AG04450 (cell line): ENCODE measurements at regions not wholly inside any gene's neighbourhood (a gene's known extent, or its start where the extent isn't known, plus 50 kb on each side); places are given as distances from the start of the nearest gene placed in this dataset.
A peak's percentile ranks its signal among the peaks of the same experiment; 100 is the strongest.

Source experiments
- CTCF ChIA-PET: fragments of 300-600, 350-600 bp; formaldehyde crosslinking; extraction: SDS; loops from one replicate; lab custom pipeline; 2022; ENCODE audit warnings: antibody characterized with exemption, inconsistent platforms; lab: Charles Lee
- POLR2A ChIA-PET: fragments of 350-600 bp; formaldehyde crosslinking; extraction: SDS; loops from one replicate; lab custom pipeline; 2021; ENCODE audit warnings: antibody characterized with exemption, inconsistent platforms; lab: Yijun Ruan, JAX
- DNase-seq: peaks from one replicate; pipeline ENCODE4 v3.0.0-alpha.2; 2011; ENCODE audit warnings: low read depth, low spot score
- H3K27ac ChIP-seq: one replicate; pipeline ENCODE4 v1.5.1; 2012; ENCODE audit warnings: low read depth, low read length, control low read depth
- H3K27me3 ChIP-seq: one replicate; pipeline ENCODE4 v1.6.0; 2012; ENCODE audit warnings: low read length; ENCODE audit not compliant: control insufficient read depth, insufficient read depth
- H3K4me3 ChIP-seq: 2 replicates; pipeline ENCODE4 v1.5.1; 2011; ENCODE audit warnings: mild to moderate bottlenecking, low read depth, low read length, control low read depth
- H3K9me3 ChIP-seq: 2 replicates; pipeline ENCODE4 v1.5.1; 2012; ENCODE audit warnings: low read length; ENCODE audit not compliant: control insufficient read depth, insufficient read depth
- TF ChIP-seq, protein P1 (sequence below): IDR thresholded peaks from 2 replicates; pipeline ENCODE4 v1.5.1; 2011; ENCODE audit warnings: low read depth, low read length, control low read depth, inconsistent platforms

DNA sequence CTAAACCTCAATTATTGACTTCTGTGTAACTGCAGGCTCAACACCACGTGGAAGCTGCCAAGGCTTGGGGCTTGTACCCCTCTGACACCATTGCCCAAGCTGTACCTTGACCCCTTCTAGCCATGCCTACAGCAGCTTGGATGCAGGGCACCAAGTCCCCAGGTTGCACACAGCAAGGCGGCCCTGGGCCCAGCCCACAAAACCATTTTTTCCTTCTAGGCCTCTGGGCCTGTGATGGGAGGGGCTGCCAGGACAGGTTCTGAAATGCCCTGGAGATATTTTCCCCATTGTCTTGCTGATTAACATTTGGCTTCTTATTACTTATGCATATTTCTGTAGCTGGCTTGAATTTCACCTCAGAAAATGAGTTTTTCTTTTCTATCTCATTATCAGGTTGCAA is 610.0 kb upstream of the LRRN3 start:
- H3K9me3 ChIP-seq, result peaks cover 7% of the 10 kb centered on the region

DNA sequence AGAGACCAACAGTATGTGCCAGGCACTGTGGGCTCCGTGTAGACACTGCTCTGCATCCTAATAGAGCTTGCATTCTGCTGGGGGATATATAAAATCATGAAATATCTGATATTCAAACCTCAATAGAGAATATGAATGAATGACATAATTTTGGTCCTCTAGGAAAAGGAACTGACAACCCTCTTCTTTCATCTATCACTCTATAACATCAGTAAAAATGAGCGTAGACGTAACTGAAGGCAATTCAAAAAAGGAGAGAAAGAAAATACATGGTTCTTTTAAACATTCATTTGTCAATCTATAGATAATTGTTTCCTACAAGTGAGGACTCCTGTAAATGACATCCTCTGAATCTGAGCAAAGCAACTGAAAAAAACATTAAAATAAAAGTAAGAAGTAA is 607.4 kb upstream of the LRRN3 start:
- Histone ChIP-seq H3K9me3 (peaks cover 7% of the 10 kb centered on the region), H3K4me3 (no peak overlapping the region), H3K27ac (no peak overlapping the region), H3K27me3 (no peaks in the 10 kb centered on the region)
- TF ChIP-seq, protein P1, sequence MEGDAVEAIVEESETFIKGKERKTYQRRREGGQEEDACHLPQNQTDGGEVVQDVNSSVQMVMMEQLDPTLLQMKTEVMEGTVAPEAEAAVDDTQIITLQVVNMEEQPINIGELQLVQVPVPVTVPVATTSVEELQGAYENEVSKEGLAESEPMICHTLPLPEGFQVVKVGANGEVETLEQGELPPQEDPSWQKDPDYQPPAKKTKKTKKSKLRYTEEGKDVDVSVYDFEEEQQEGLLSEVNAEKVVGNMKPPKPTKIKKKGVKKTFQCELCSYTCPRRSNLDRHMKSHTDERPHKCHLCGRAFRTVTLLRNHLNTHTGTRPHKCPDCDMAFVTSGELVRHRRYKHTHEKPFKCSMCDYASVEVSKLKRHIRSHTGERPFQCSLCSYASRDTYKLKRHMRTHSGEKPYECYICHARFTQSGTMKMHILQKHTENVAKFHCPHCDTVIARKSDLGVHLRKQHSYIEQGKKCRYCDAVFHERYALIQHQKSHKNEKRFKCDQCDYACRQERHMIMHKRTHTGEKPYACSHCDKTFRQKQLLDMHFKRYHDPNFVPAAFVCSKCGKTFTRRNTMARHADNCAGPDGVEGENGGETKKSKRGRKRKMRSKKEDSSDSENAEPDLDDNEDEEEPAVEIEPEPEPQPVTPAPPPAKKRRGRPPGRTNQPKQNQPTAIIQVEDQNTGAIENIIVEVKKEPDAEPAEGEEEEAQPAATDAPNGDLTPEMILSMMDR, result no peak
- CTCF ChIA-PET, result no interaction called here
- POLR2A ChIA-PET, result no interaction called here
- DNase-seq, result no peak

More for the DNA sequence above, 610.0 kb upstream of the LRRN3 start:
- POLR2A ChIA-PET, result no interaction called here
- H3K27ac ChIP-seq, result no peak overlapping the region
- DNase-seq, result no peak
- TF ChIP-seq, protein P1, result no peak
- H3K4me3 ChIP-seq, result no peak overlapping the region
- no peaks in the 10 kb centered on the region for H3K27me3 ChIP-seq
- CTCF ChIA-PET, result no interaction called here

DNA sequence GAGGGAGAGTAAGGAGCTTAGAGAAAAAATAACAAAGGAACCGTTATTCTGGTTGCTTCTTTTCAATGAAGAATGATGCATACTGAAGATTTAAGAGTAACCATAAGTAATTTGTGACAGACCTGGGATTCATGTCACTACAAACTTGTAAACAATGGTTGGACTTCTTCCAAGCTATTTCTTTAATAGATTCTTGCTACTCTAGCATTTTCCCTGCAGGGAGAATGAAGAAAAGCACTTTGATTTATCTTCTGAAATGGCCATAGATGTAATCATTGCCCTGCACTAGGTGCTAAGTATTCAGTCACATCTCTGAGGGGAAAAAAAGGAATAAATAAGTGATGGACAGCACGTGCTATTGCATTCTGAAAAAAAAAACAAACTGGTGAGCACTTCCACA is 606.6 kb upstream of the LRRN3 start:
- POLR2A ChIA-PET, result no interaction called here
- H3K27ac ChIP-seq, result no peak overlapping the region
- TF ChIP-seq, protein P1, result no peak
- no peak for DNase-seq
- CTCF ChIA-PET, result interaction anchor here (0.7 kb wide), 1 partner anchor 14 kb away, joined by 4 read pairs; no protein-coding TSS in a partner anchor
- H3K4me3 ChIP-seq, result no peak overlapping the region
- peaks cover 7% of the 10 kb centered on the region for H3K9me3 ChIP-seq
- H3K27me3 ChIP-seq, result no peaks in the 10 kb centered on the region

DNA sequence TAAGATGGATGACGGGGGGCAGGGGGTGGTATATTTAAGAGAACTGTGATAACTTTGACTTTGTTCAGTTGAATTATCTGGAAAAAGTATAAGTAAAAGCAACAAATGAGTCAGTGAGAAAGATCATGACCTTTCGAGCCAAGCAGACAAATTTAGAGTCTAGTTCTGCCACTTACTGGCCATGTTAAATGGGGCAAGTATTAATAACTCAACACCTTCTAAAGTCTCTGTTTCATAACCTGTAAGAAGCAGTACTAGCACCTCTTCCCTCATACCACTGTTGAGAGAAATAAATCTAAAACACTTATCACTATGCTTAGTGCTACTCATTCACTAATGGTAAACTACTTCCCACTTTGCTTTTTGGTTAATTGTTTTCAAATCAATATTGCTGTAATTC is 604.4 kb upstream of the LRRN3 start:
- Histone ChIP-seq H3K4me3 (no peak overlapping the region), H3K27me3 (no peaks in the 10 kb centered on the region), H3K9me3 (no peaks in the 10 kb centered on the region), H3K27ac (no peak overlapping the region)
- ChIA-PET POLR2A (no interaction called here), CTCF (no interaction called here)
- TF ChIP-seq, protein P1, result no peak
- no peak for DNase-seq

DNA sequence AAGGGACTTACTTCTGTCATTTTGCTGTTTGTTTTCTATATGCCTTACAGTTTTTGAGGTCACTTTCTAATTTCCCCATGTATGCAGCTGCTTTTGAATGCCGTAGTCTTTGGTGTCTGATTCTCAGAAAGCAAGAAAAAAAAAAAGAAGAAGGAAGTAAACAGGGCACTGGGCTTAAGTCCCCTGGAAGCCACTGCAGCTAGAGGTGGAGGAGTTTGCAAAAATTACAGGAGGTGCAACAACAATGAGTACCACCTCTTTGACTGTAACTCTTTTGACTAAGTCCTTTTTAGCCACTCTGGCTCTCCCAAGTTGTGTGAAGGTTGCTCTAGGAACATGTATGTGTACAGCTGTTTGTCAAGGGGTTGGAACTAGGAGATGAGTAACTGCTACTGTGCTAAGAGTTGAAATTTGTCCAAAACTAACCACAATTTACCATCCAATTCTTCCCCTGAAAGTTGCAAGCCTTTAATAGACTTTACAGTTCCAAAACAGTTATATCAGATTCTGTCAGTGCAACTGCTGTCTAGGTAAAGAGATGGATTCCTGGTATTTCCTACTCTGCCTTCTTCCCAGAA is 588.0 kb upstream of the LRRN3 start:
- TF ChIP-seq, protein P1, result no peak
- Histone ChIP-seq H3K4me3 (no peak overlapping the region), H3K27ac (no peak overlapping the region), H3K27me3 (no peaks in the 10 kb centered on the region), H3K9me3 (no peaks in the 10 kb centered on the region)
- peak; percentile 24 for DNase-seq
- POLR2A ChIA-PET, result no interaction called here
- CTCF ChIA-PET, result no interaction called here
